Heart right ventricle (tissue), 16 donors: ENCODE measurements at regions not wholly inside any gene's neighbourhood (a gene's known extent, or its start where the extent isn't known, plus 50 kb on each side); places are given as distances from the start of the nearest gene placed in this dataset.

Experiments
- ATAC-seq, 8 donors: fragments of 200-7000 bp; cut with Tn5 transposase; one replicate each; pipeline ENCODE4 v1.9.1; 2020; ENCODE audit warnings: mild to moderate bottlenecking in 8 of 8, moderate library complexity in 8 of 8, moderate number of reproducible peaks in 1 of 8
- DNase-seq, 2 donors: peaks; one replicate each; pipeline ENCODE4 v3.0.0-alpha.2; 2020
- H3K27ac ChIP-seq, 10 donors: fragments of 200-600 bp; sonication (generic) in 2 of 10; one replicate each; pipeline versions ENCODE4 v1.5.0 to v1.8.0; 2020 to 2022; ENCODE audit warnings: mild to moderate bottlenecking in 3 of 10
- H3K27me3 ChIP-seq, 7 donors: fragments of 200-600 bp; one replicate each; pipeline ENCODE4 v1.8.0; 2021 to 2022; ENCODE audit warnings: mild to moderate bottlenecking in 2 of 7
- H3K36me3 ChIP-seq, 9 donors: fragments of 200-600 bp; sonication (generic) in 1 of 9; one replicate each; pipeline versions ENCODE4 v1.5.0 to v1.8.0; 2020 to 2022; ENCODE audit warnings: mild to moderate bottlenecking in 2 of 9
- H3K4me1 ChIP-seq, 9 donors: fragments of 200-600 bp; sonication (generic) in 1 of 9; one replicate each; pipeline versions ENCODE4 v1.5.0 to v1.8.0; 2020 to 2022; ENCODE audit warnings: mild to moderate bottlenecking in 4 of 9
- H3K4me3 ChIP-seq, 10 donors: fragments of 200-600 bp; sonication (generic) in 2 of 10; one replicate each; pipeline versions ENCODE4 v1.5.0 to v1.8.0; 2020 to 2022; ENCODE audit warnings: mild to moderate bottlenecking in 7 of 10, moderate library complexity in 2 of 10
- H3K9me3 ChIP-seq, 11 donors: fragments of 200-600 bp in 10 of 11; sonication (generic) in 2 of 11; one replicate each; pipeline versions ENCODE4 v1.5.0 to v1.8.0; 2013 to 2022; ENCODE audit warnings: mild to moderate bottlenecking in 2 of 11, control low read depth in 1 of 11, moderate library complexity in 1 of 11
- CTCF ChIP-seq, 9 donors: fragments of 200-600 bp; sonication (generic) in 2 of 9; IDR thresholded peaks; one replicate each; pipeline versions ENCODE4 v1.5.0 to v1.8.0; 2021 to 2022; ENCODE audit warnings: antibody characterized with exemption in 9 of 9, mild to moderate bottlenecking in 5 of 9, moderate library complexity in 1 of 9
- WGBS, 2 donors: extraction: QIAGEN DNeasy Blood & Tissue Kit; methylation state at CpG; one replicate each; pipeline ENCODE4 v1.1.7; 2013; ENCODE audit warnings: inconsistent platforms in 1 of 2; 5-methylcytosine and 5-hydroxymethylcytosine counted together
- intact Hi-C, 10 donors: fragments of 100-400 bp; cut with DNase I; formaldehyde crosslinking; loops; one replicate each; pipeline versions ENCODE4 v1.11.1 to v1.14.2; 2022
- donor health status: Arrhythmogenic right ventricular cardiomyopathy.
- donor health status: ischemic (EF 13 %, LVEDD 7.1; RV severe dilation, severe dysfunction).
- donor health status: healthy with polysubstance abuse.
- donor health status: DM: no; HTN: yes; CAD: no.
- donor health status: DM: no; HTN: no; CAD: no.
- donor health status: ischemic (EF 25% LVEDD 6.9; RV normal size, moderate dysfunction).
- donor health status: ischemic (EF 25% LVEDD 5.7; RV mildly dilated, moderate dysfunction).
- donor health status: healthy.
- donor health status: DM: yes; HTN: yes; CAD: no.
- donor health status: Ischemic cardiomyopathy.
- donor health status: ischemic (EF 35%, LVEDD 5.7; RV mildly dilated, moderate dysfunction).
- donor health status: nonischemic (EF 11% LVEDD 7.7; RV severe dilation, severe dysfunction).
- donor health status: DM: yes; HTN: yes; CAD: no.
- donor health status: PGD.
- donor health status: ischemic (EF 29% LVEDD 5.4; RV normal size, mild dysfunction).
- donor health status: nonischemic (EF 23%, LVEDD 6.1; RV moderate dilation, normal function).

DNA sequence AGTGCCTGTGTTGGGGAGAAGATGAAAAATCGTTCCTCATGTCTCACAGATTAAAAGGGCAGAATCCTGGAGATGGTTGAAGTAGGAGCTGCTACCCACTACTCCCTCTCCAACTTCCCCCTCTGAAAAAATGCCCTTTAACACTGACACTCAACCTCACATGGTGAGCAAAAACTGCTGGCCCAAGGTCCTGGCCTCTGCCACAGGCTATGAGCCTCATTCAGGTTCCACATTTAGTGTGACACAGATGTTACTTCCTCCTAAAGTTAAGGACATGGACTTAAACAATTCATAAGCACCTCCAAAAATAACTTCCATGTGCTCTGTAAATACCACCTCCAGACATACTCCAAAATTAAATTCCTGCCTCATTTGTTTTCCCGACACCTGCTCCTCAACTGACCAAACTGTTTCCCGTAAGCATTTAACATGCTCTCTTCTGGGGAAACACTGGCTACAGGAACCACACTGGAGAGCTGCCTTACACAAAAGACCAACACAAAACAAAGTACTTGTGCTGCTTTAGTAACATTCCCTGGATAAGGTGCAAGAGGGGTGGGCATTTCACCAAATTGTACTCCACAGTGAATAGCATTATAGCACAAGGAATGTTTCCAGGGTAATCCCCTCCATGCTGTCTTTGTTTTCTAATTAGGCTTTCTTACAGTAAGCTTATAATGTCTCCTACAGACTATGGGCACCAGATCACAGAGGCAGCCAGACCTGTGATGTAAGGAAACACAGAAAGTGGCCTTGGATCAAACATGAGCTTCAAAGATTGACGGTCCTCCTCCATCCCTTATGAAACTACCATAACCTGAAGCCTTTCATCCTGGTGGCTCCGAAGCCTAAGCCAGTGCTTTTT is 57.0 kb downstream of the PHLDA1 start:
- Histone ChIP-seq H3K4me1 (peaks cover 6 to 62% (median 18%) of the 10 kb centered on the region in 9 donors), H3K36me3 (no peaks in the 10 kb centered on the region), H3K4me3 (no peak overlapping the region), H3K27me3 (no peaks in the 10 kb centered on the region), H3K9me3 (no peaks in the 10 kb centered on the region), H3K27ac (peak overlapping the region in 6 of 10 donors; percentile 5 to 67 (median 10))
- ATAC-seq (peak in 4 of 8 donors; percentile 4 to 79 (median 26)), DNase-seq (no peak)
- no peak for TF ChIP-seq CTCF (IDR thresholded peaks at IDR 0.05)
- intact Hi-C loops: no loop called here
- WGBS, 2 donors: 67 to 78% methylated on average over 5 of the region's 5 CpGs

- Histone ChIP-seq H3K27me3 (no peaks in the 10 kb centered on the region), H3K9me3 (no peaks in the 10 kb centered on the region), H3K4me1 (peaks cover 0 to 39% (median 4%) of the 10 kb centered on the region in 9 donors), H3K36me3 (no peaks in the 10 kb centered on the region), H3K27ac (no peak overlapping the region), H3K4me3 (no peak overlapping the region)
- 95 to 97% methylated on average over 4 of the region's 4 CpGs for WGBS, 2 donors
- intact Hi-C loops: no loop called here
- DNase-seq: no peak
- no peak for TF ChIP-seq CTCF (IDR thresholded peaks at IDR 0.05)
- no peak for ATAC-seq
Measured at GRCh38 chr12:75971253-75971652, 60.3 kb downstream of the PHLDA1 start.

DNA sequence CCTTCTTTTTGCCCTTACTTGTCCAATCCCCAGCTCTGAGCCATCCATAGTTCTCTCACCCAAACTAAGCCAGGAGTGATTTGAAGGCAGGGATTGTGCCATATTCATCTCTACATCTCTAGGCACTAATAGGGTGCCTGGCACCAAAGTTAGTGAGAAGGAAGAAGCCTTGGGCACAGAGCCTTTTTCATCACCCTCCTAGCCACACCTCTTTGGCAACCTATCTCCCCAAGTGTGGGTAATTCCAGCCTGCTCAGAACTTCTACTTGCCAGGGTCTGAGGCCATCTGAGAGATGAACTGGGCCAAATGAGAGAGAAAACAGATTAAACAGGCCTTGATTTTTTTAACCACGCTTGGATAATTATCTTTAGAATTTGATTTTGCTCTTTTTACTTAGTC is 61.3 kb downstream of the PHLDA1 start:
- intact Hi-C loops: no loop called here
- no peak for TF ChIP-seq CTCF (IDR thresholded peaks at IDR 0.05)
- Histone ChIP-seq H3K36me3 (no peaks in the 10 kb centered on the region), H3K27me3 (no peaks in the 10 kb centered on the region), H3K4me1 (peaks cover 0 to 29% (median 0%) of the 10 kb centered on the region in 9 donors), H3K4me3 (no peak overlapping the region), H3K27ac (peak overlapping the region in 1 of 10 donors; percentile 28), H3K9me3 (no peaks in the 10 kb centered on the region)
- ATAC-seq (peak in 1 of 8 donors; percentile 29), DNase-seq (no peak)
- 84 to 97% methylated on average over 1 of the region's 1 CpG for whole genome bisulfite sequencing, 2 donors

DNA sequence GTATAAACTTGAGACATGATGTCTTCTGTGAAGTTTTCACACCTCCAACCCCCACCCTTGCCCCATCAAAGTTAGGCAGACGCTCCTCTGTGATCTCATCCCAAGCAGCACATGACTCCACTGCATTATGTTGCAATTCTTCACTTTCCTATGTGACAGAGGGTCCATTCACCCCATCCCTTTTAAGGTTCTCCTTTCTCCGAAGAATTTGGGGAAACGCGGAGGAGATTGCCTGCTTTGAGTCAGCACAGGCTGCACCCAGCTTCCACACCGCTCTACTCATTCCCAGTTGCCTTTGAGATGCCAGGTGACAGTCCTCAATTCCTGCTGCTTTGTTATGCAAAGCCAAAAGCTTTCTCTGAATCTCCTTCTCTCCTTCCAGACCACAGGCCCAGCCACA is 61.8 kb downstream of the PHLDA1 start:
- H3K9me3 ChIP-seq: no peaks in the 10 kb centered on the region
- intact Hi-C loops: no loop called here
- no peak overlapping the region for H3K4me3 ChIP-seq
- WGBS, 2 donors: 84 to 88% methylated on average over 5 of the region's 5 CpGs
- H3K27ac ChIP-seq: peak overlapping the region in 1 of 10 donors; percentile 28
- peaks cover 0 to 25% (median 0%) of the 10 kb centered on the region in 9 donors for H3K4me1 ChIP-seq
- no peak for TF ChIP-seq CTCF (IDR thresholded peaks at IDR 0.05)
- no peaks in the 10 kb centered on the region for H3K27me3 ChIP-seq
- H3K36me3 ChIP-seq: no peaks in the 10 kb centered on the region
- ATAC-seq (peak in 2 of 8 donors; percentile 35 to 40), DNase-seq (no peak)
